Keratinocyte (primary cell): ENCODE measurements at regions not wholly inside any gene's neighbourhood (a gene's known extent, or its start where the extent isn't known, plus 50 kb on each side); places are given as distances from the start of the nearest gene placed in this dataset.

Experiments used
- DNase-seq: peaks from one replicate; pipeline ENCODE4 v3.0.0-alpha.2; 2011; ENCODE audit warnings: low read depth, missing footprints, low spot score
- FAIRE-seq: peaks from 2 replicates; lab custom pipeline; 2011; peaks lifted over from hg19 to GRCh38; lab: Jason Lieb, UNC
- H2AFZ ChIP-seq: 2 replicates; pipeline ENCODE4 v1.6.0; 2012; ENCODE audit warnings: low read length, control low read depth, inconsistent platforms; ENCODE audit not compliant: control insufficient read depth
- H3K27ac ChIP-seq: 2 replicates; pipeline ENCODE4 v1.5.1; 2011; ENCODE audit warnings: low read length; ENCODE audit not compliant: control insufficient read depth, insufficient read depth
- H3K27me3 ChIP-seq: 3 replicates; pipeline ENCODE4 v1.6.0; 2011; ENCODE audit warnings: low read length; ENCODE audit not compliant: control insufficient read depth, insufficient read depth; ENCODE audit errors: extremely low read depth
- H3K36me3 ChIP-seq, 2 experiments: 2 replicates in 1 of 2; 3 replicates in 1 of 2; pipeline ENCODE4 v1.5.1; 2011; ENCODE audit warnings: low read length in 2 of 2, mild to moderate bottlenecking in 1 of 2; ENCODE audit not compliant: control insufficient read depth in 2 of 2, insufficient read depth in 2 of 2; ENCODE audit errors: extremely low read depth in 1 of 2
- H3K4me1 ChIP-seq: 3 replicates; pipeline ENCODE4 v1.5.1; 2011; ENCODE audit warnings: low read length; ENCODE audit not compliant: control insufficient read depth, insufficient read depth; ENCODE audit errors: extremely low read depth
- H3K4me2 ChIP-seq: 3 replicates; pipeline ENCODE4 v1.6.0; 2011; ENCODE audit warnings: low read depth, low read length; ENCODE audit not compliant: control insufficient read depth, insufficient read depth; ENCODE audit errors: extremely low read depth
- H3K4me3 ChIP-seq, 3 experiments: fragments of 200-600 bp in 1 of 3; sonication (generic) in 1 of 3; 2 replicates in 2 of 3; 3 replicates in 1 of 3; pipeline ENCODE4 v1.5.1; 2011 to 2016; ENCODE audit warnings: low read length in 3 of 3, mild to moderate bottlenecking in 3 of 3, control low read depth in 2 of 3, inconsistent platforms in 1 of 3, low read depth in 1 of 3, mixed read lengths in 1 of 3, mixed run types in 1 of 3, moderate library complexity in 1 of 3; ENCODE audit not compliant: control insufficient read depth in 2 of 3, insufficient read depth in 2 of 3; ENCODE audit errors: extremely low read depth in 1 of 3
- H3K79me2 ChIP-seq: 2 replicates; pipeline ENCODE4 v1.6.0; 2012; ENCODE audit warnings: low read length; ENCODE audit not compliant: control insufficient read depth, insufficient read depth
- H3K9ac ChIP-seq: 3 replicates; pipeline ENCODE4 v1.6.0; 2011; ENCODE audit warnings: low read length; ENCODE audit not compliant: control insufficient read depth, insufficient read depth; ENCODE audit errors: extremely low read depth
- H3K9me1 ChIP-seq: 3 replicates; pipeline ENCODE4 v1.6.0; 2011; ENCODE audit warnings: low read length; ENCODE audit not compliant: control insufficient read depth, insufficient read depth; ENCODE audit errors: extremely low read depth
- H3K9me3 ChIP-seq: 2 replicates; pipeline ENCODE4 v1.5.1; 2012; ENCODE audit warnings: low read depth, low read length; ENCODE audit not compliant: control insufficient read depth
- H4K20me1 ChIP-seq: 3 replicates; pipeline ENCODE4 v1.6.0; 2011; ENCODE audit warnings: low read length; ENCODE audit not compliant: control insufficient read depth, insufficient read depth; ENCODE audit errors: extremely low read depth
- CTCF ChIP-seq, 3 experiments: IDR thresholded peaks in 1 of 3; conservative IDR thresholded peaks in 1 of 3; optimal IDR thresholded peaks in 1 of 3; 2 replicates in 2 of 3; 3 replicates in 1 of 3; pipeline versions ENCODE3 to v1.5.1; 2011; ENCODE audit warnings: low read length in 3 of 3, mild to moderate bottlenecking in 3 of 3, moderate library complexity in 2 of 3, control low read depth in 1 of 3, inconsistent platforms in 1 of 3; ENCODE audit not compliant: insufficient read depth in 2 of 3; ENCODE audit errors: extremely low read depth in 1 of 3
- EZH2 ChIP-seq: IDR thresholded peaks from one replicate; pipeline ENCODE4 v1.6.1; 2012; ENCODE audit warnings: inconsistent platforms, mild to moderate bottlenecking, low read length, moderate library complexity
- dilution Hi-C: fragments of 300-500 bp; cut with MboI; formaldehyde crosslinking; loops from one replicate; pipeline ENCODE4 v1.7.0; 2020; ENCODE audit warnings: low sequenced_read_pairs; ENCODE audit not compliant: extremely low pct_ligation_motif_present

- Histone ChIP-seq H3K4me1 (no peaks in the 10 kb centered on the region), H3K4me3 (no peak overlapping the region), H3K27me3 (no peaks in the 10 kb centered on the region), H3K4me2 (no peak overlapping the region), H3K79me2 (no peaks in the 10 kb centered on the region), H3K9me1 (no peaks in the 10 kb centered on the region), H4K20me1 (no peaks in the 10 kb centered on the region), H3K27ac (no peak overlapping the region), H2AFZ (no peak overlapping the region), H3K9ac (no peak overlapping the region), H3K36me3 (no peaks in the 10 kb centered on the region), H3K9me3 (no peaks in the 10 kb centered on the region)
- DNase-seq (no peak), FAIRE-seq (no peak)
- dilution Hi-C loops, result no loop called here
- TF ChIP-seq CTCF (optimal IDR thresholded peaks at IDR 0.05 in 1 of 3, IDR thresholded peaks at IDR 0.05 in 1 of 3, conservative IDR thresholded peaks at IDR 0.05 in 1 of 3; ENCODE audit: extremely low read depth in 1 of 3, insufficient read depth in 2 of 3, low read length in 3 of 3), result no peak
- no peak for TF ChIP-seq EZH2
These were observed 157.0 kb downstream of the MDFIC start for GRCh38 chr7:115078851-115079250.

GRCh38 chr7:115078386-115078785, 156.5 kb downstream of the MDFIC start:
- FAIRE-seq (no peak), DNase-seq (no peak)
- H4K20me1 ChIP-seq, result no peaks in the 10 kb centered on the region
- H3K27me3 ChIP-seq, result no peaks in the 10 kb centered on the region
- H3K9me3 ChIP-seq, result no peaks in the 10 kb centered on the region
- no peak overlapping the region for H3K4me3 ChIP-seq
- H2AFZ ChIP-seq, result no peak overlapping the region
- H3K36me3 ChIP-seq, result no peaks in the 10 kb centered on the region
- no peaks in the 10 kb centered on the region for H3K79me2 ChIP-seq
- no peaks in the 10 kb centered on the region for H3K9me1 ChIP-seq
- no peaks in the 10 kb centered on the region for H3K4me1 ChIP-seq
- TF ChIP-seq CTCF (optimal IDR thresholded peaks at IDR 0.05 in 1 of 3, IDR thresholded peaks at IDR 0.05 in 1 of 3, conservative IDR thresholded peaks at IDR 0.05 in 1 of 3; ENCODE audit: extremely low read depth in 1 of 3, insufficient read depth in 2 of 3, low read length in 3 of 3) (no peak), EZH2 (no peak)
- H3K9ac ChIP-seq, result no peak overlapping the region
- no peak overlapping the region for H3K27ac ChIP-seq
- dilution Hi-C loops, result no loop called here
- no peak overlapping the region for H3K4me2 ChIP-seq
